SK-N-MC (cell line): ENCODE measurements at regions not wholly inside any gene's neighbourhood (a gene's known extent, or its start where the extent isn't known, plus 50 kb on each side); places are given as distances from the start of the nearest gene placed in this dataset.

Source experiments
- EZH2 ChIP-seq: fragments of 200-600 bp; sonication (generic); IDR thresholded peaks from one replicate; pipeline ENCODE4 v1.6.1; 2017; ENCODE audit warnings: antibody characterized with exemption
- FOXP2 ChIP-seq: optimal IDR thresholded peaks from 2 replicates; pipeline ENCODE3; 2011; ENCODE audit warnings: mild to moderate bottlenecking, moderate library complexity; ENCODE audit not compliant: insufficient read depth; ENCODE audit errors: extremely low read length, control extremely low read depth
- POLR2AphosphoS5 ChIP-seq: IDR thresholded peaks from 2 replicates; pipeline ENCODE4 v1.6.1; 2012; ENCODE audit warnings: mild to moderate bottlenecking, low read depth, low read length, borderline replicate concordance

DNA sequence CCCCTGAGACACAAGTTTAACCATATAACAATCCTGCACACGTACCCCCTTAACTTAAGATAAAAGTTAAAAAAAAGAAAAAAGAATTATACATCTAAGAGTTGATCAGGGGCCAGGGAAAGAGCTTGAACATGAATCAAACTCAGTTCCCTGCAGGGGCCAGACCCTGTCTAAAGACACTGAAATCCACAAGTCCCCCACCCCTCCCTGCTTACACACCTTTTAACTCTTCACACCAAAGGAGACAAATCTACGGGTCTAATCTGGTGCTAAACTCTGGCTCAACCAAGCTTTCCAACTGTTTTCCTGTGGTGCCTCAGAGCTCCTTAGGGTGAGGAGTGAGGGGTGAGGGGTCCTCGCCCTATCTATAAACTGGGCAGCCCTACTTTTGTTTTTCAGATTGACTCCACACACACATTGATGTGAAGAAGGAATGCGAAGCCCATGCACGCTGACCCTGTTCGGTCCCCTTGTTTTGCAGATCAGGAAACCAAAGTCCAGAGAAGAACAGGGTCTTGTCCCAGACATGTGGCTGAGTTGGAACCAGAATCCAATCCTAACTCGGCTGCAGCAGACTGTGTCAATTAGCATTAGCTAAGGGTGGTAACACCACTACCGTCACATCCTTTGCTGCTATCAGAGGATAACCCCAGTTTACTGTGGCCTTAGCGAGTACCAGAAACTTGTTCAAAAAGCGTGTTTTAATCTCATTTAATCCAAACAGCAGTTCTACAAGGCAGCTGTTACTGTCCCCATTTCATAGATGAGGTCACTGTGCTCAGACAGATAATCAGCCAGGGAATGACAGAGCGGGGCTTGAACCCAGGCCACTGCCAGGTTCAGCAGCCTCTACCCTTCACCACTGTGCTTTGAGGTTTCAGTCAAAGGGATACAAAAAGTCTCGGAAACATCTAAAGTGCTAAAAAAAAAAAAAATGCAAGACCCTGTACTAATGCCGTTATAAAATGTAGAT is 145.2 kb upstream of the SYT13 start:
- TF ChIP-seq POLR2AphosphoS5 (no peak), EZH2 (no peak), FOXP2 (no peak)
